Kidney (tissue), 13 donors: ENCODE measurements at regions not wholly inside any gene's neighbourhood (a gene's known extent, or its start where the extent isn't known, plus 50 kb on each side); places are given as distances from the start of the nearest gene placed in this dataset.

Experiments
- DNase-seq, 5 donors: peaks; one replicate each; pipeline ENCODE4 v3.0.0-alpha.2; 2013 to 2020
- FAIRE-seq: peaks from 2 replicates; lab custom pipeline; 2012; peaks lifted over from hg19 to GRCh38; lab: Jason Lieb, UNC
- H3K27ac ChIP-seq, 2 donors: one replicate each; pipeline ENCODE4 v1.7.0; 2013; ENCODE audit warnings: low read depth in 2 of 2, low read length in 2 of 2, inconsistent platforms in 1 of 2
- H3K27me3 ChIP-seq: one replicate; pipeline ENCODE4 v1.7.1; 2013; ENCODE audit warnings: low read length, inconsistent platforms; ENCODE audit not compliant: control insufficient read depth, insufficient read depth
- H3K36me3 ChIP-seq, 3 donors: one replicate each; pipeline versions ENCODE4 v1.7.0 to v1.7.1; 2013; ENCODE audit warnings: low read length in 3 of 3, control low read depth in 1 of 3, inconsistent platforms in 1 of 3; ENCODE audit not compliant: insufficient read depth in 3 of 3, control insufficient read depth in 2 of 3
- H3K4me1 ChIP-seq, 3 donors: one replicate each; pipeline versions ENCODE4 v1.7.0 to v1.7.1; 2013; ENCODE audit warnings: low read length in 3 of 3, inconsistent platforms in 1 of 3, low read depth in 1 of 3; ENCODE audit not compliant: control insufficient read depth in 2 of 3, insufficient read depth in 2 of 3
- H3K4me3 ChIP-seq, 3 donors: one replicate each; pipeline versions ENCODE4 v1.7.0 to v1.8.1; 2013; ENCODE audit warnings: low read length in 3 of 3, control low read depth in 1 of 3, inconsistent platforms in 1 of 3
- H3K9ac ChIP-seq, 3 donors: one replicate each; pipeline versions ENCODE4 v1.7.0 to v1.7.1; 2013; ENCODE audit warnings: low read length in 3 of 3, control low read depth in 1 of 3, inconsistent platforms in 1 of 3
- H3K9me3 ChIP-seq, 3 donors: one replicate each; pipeline versions ENCODE4 v1.7.0 to v1.7.1; 2013; ENCODE audit warnings: low read length in 3 of 3, control low read depth in 1 of 3, inconsistent platforms in 1 of 3; ENCODE audit not compliant: control insufficient read depth in 2 of 3, insufficient read depth in 1 of 3
- CTCF ChIP-seq: IDR thresholded peaks from 3 replicates; pipeline ENCODE4 v1.5.1; 2012; ENCODE audit warnings: mild to moderate bottlenecking, moderate library complexity, borderline replicate concordance; ENCODE audit not compliant: insufficient read depth; ENCODE audit errors: extremely low read depth
- intact Hi-C: fragments of 100-400 bp; cut with DNase I; formaldehyde crosslinking; loops from one replicate; pipeline ENCODE4 v1.11.1; 2022
- donor health status: control.
- donor health status: control.
- donor health status: control.
- donor health status: control.
- donor health status: control.
- donor health status: DM: yes; HTN: yes; CAD: no.
- donor health status: Normal renal cell carcinoma (clear cell type).

DNA sequence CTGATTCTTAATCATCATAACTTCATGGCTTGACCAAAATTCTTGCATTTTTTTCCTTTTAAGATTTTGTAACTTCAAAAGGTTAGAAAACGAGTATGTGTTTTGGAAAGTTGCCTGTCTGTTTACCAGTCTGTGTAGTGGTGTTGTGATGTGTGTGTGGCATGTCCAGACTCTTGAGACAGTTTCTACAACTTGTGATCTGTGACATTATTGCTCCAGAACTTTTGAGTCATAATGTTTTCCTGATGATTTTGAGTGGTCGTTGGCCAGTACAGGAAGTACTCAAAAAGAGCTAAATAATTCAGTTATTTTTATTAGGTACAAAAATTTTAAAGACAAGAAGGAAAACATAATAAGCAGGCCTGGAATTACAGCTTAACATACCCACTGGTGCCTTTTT is 229.0 kb upstream of the C2CD4B start:
- Histone ChIP-seq H3K27me3 (no peaks in the 10 kb centered on the region), H3K36me3 (no peaks in the 10 kb centered on the region), H3K27ac (no peak overlapping the region), H3K9ac (no peak overlapping the region), H3K4me1 (peaks cover 0 to 10% (median 7%) of the 10 kb centered on the region in 3 donors), H3K4me3 (no peak overlapping the region), H3K9me3 (no peaks in the 10 kb centered on the region)
- no peak for TF ChIP-seq CTCF
- FAIRE-seq = no peak
- intact Hi-C loops = no loop called here
- no peak for DNase-seq

DNA sequence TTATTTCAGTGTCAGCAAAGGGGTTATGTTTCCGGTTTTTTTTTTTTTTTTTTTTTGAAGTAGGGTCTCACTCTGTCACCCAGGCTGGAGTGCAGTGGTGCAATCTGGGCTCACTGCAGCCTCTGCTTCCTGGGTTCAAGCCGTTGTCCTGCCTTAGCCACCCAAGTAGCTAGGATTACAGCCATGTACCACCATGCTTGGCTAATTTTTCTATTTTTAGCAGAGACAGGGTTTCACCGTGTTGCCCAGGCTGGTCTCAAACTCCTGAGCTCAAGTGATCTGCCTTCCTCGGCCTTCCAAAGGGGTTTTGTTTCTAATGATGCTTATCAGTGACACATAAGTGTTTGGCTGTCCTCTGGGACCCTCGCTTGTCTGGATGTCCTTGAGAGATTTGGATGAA is 235.7 kb upstream of the C2CD4B start:
- peaks cover 0 to 1% (median 0%) of the 10 kb centered on the region in 3 donors for H3K9me3 ChIP-seq
- H3K27me3 ChIP-seq = no peaks in the 10 kb centered on the region
- H3K4me3 ChIP-seq = no peak overlapping the region
- H3K27ac ChIP-seq = no peak overlapping the region
- FAIRE-seq (no peak), DNase-seq (no peak)
- H3K4me1 ChIP-seq = no peaks in the 10 kb centered on the region
- H3K36me3 ChIP-seq = no peaks in the 10 kb centered on the region
- intact Hi-C loops = no loop called here
- H3K9ac ChIP-seq = no peak overlapping the region
- no peak for TF ChIP-seq CTCF

DNA sequence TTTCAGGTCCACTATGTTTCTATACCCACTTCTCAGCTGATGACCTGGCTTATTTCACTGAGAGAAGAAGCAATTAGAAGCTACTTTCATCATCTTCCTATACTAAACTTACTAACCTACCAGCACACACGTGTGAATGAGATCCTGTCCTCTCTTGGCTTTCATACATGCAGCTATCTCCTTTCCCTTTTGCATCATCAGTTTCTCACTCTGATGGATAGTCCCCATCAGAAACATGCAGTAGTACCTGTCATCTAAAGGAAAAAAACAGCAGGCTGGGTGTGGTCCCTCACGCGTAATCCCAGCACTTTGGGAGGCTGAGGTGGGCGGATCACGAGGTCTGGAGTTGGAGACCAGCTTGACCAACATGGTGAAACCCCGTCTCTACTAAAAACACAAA is 237.6 kb upstream of the C2CD4B start:
- no peak for DNase-seq
- no peaks in the 10 kb centered on the region for H3K36me3 ChIP-seq
- no peak overlapping the region for H3K9ac ChIP-seq
- H3K4me1 ChIP-seq = no peaks in the 10 kb centered on the region
- no peak overlapping the region for H3K27ac ChIP-seq
- TF ChIP-seq CTCF = no peak
- H3K27me3 ChIP-seq = no peaks in the 10 kb centered on the region
- peaks cover 0 to 1% (median 0%) of the 10 kb centered on the region in 3 donors for H3K9me3 ChIP-seq
- FAIRE-seq = no peak
- H3K4me3 ChIP-seq = no peak overlapping the region
- intact Hi-C loops = no loop called here

DNA sequence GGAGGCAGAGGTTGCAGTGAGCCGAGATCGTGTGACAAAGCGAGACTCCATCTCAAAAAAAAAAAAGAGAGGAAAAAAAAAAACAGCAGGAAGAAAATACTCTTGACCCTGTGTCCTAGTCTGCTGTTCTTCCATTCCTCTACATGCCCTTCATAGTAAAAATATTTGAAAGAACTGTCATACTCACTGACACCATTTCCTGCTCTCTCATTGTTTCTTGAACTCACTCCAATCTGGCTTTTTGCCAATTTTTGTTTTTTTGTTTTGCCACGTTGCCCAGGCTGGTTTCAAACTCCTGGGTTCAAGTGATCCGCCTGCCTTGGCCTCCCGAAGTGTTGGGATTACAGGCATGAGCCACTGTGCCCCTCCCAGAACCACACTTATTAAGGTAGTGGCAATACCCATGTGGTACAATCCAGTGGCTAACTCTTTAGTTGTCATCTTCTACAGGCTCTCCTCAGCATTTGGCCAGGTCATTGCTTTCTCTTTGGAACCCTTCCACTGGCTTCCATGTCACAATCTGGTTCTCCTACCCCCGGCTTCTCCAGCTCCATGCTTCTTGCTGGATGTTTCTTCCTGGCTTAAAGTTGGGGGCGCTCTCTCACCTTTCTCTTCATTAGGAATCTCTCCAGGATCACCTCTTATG is 238.2 kb upstream of the C2CD4B start:
- DNase-seq (no peak), FAIRE-seq (no peak)
- Histone ChIP-seq H3K9me3 (peaks cover 0 to 1% (median 0%) of the 10 kb centered on the region in 3 donors), H3K9ac (no peak overlapping the region), H3K27ac (no peak overlapping the region), H3K27me3 (no peaks in the 10 kb centered on the region), H3K4me1 (no peaks in the 10 kb centered on the region), H3K36me3 (no peaks in the 10 kb centered on the region), H3K4me3 (no peak overlapping the region)
- no peak for TF ChIP-seq CTCF
- intact Hi-C loops = no loop called here
